SKM-1 treated with dmso at 0.1 percent for 144 hours (cell line): ENCODE measurements at regions not wholly inside any gene's neighbourhood (a gene's known extent, or its start where the extent isn't known, plus 50 kb on each side); places are given as distances from the start of the nearest gene placed in this dataset.
"Not testable (repeated sequence)": the region's sequence is repeated elsewhere in the genome, so short reads cannot be mapped to it uniquely, and the experiment has no call there.

ENCODE experiments used
- DNase-seq: peaks from one replicate; lab custom pipeline; 2025; ENCODE audit not compliant: unreplicated experiment; lab: John Stamatoyannopoulos, UW

DNA sequence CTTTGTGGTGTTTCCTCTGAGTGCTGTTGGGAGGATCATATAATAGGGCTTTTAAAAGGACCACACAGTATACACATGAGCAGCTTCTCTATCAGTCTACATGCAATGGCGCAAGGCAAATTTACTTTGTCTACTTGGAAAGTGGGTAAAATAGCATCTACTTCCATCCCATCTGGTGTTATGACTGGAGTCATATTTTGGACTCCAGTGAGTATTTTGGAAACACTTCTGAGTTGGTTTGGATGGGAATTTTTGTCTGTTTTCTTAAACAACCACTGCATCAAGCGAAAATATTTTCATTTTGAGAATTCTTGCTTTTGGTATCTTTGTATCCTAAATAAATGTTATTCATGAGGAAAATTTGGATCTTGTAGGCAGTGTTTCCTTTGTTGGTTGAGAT lies 220.8 kb downstream of the NMUR2 start:
- no peak for DNase-seq

DNA sequence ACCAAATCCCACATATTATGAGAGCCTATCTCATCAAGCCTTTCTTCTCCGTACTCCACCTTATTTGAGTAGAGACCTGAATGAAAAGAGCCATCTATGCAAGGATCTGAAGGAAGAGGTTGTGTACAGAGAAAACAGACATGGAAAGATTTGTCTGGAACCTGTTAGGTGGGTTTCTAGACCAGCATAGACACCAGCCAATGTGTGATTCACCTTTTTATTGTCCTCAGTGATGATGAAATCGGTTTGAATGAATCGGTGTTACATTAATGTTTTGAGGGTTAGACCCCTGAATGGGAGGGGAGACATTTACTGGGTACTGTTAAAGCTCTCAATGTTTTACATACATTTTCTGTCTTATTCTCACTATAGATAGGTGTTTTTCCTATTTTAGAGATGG lies 223.6 kb downstream of the NMUR2 start:
- DNase-seq = no peak

DNA sequence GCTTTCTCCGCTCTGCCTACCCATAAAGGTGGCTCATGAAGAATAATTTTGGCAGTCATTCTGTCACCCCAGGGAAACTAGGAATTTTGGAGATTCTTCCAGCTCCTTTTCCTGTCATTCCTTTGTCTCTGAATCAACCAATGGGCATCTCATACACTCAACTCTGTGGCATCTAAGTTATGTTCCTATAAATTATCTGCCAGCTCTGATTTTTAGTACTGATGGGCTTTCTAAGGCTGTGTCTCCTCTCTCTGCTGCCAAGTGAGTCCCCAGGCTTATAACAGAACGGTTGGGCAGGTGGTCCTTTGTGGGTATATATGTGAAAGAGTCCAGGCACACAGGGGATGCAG lies 226.8 kb downstream of the NMUR2 start:
- DNase-seq = no peak

DNA sequence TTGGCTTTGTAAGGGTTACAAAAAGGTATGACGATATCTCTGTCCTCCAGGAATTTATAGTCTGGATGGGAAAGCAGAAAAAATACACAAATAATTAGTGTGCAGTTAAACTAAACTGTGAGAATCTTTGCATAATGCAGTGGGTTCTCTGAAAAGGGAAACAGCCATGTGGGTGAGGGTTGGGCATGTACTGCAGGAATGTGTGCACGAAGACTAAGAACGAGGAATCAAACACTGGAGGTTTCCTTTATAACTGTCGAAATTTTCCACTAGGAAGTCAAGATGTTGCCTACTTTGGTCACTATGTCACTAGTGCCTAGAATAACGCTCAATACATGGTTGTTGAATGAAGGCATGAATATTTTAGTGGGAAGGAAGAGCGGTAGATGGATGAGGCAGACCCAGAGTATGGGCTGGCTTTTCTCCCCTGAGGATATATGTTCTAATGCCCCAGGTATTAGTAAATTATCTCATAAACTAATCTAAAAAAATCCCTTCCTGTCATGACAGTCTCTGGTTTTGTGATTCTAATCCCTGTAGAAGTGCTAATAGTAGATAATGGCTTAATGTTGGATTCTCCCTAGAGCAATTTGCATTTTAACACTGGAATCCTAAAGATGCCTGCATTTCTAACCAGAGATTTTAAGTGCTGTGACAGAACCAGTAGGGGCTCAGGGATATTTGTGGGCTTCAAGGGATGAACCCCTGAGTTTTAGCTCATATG lies 227.3 kb downstream of the NMUR2 start:
- no peak for DNase-seq

DNA sequence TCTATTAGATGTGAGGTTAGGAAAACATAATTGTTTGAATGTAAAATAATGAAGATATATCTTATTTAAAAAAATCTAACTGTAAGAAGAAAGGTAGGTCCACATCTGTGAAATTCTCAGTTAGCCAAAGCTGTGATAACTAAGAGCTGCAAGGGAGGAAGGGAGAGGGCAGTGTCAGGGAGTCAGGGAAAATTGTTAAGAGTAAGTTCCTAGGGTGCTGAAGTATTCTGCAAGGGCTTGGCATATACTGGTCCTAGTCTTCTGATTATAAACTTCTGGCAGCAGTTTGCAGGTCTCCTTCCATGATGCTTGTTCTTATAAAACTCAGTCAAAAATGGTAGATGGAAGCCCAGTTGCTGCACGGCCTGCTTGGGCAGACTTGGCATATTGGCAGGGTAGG lies 233.2 kb downstream of the NMUR2 start:
- DNase-seq = no peak

DNA sequence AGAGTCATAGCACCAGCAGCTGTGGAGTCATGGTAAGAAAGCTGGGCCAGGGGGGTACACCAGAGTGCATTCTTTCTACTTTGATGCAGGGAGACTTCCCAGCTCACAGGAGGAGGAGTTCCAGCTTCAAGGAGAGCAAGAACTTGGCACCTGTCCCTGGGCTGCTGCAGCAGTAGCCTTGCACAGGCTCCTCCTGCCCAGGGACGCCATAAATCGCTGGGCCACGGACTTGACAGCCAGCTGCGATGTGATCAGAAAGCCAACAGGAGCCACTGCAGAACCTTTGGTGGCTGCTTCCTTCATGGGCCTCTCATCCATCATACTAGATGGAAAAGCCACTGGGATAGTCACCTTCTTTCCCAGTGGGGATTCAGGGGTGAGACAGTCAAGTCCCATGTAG lies 234.7 kb downstream of the NMUR2 start:
- no peak for DNase-seq

DNA sequence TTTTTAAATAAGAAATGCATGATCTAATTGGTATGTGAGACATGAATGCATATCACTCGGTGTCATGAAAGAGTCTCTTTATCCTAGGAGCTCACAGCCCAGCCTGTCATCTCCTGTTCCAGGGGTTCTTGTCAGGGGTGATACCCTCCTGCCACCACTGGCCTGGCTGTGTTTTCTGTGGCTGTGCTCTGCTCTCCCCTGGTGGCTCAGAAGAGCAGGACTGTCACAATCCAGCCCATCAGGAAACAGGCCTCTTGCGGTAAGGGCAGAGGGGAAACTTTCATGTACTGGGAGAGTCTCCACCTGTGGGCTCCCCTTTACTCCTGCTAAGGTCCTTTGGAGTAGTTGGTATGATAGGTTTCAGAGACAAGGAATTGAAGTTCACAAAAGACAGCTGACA lies 240.2 kb upstream of the GLRA1 start:
- no peak for DNase-seq

DNA sequence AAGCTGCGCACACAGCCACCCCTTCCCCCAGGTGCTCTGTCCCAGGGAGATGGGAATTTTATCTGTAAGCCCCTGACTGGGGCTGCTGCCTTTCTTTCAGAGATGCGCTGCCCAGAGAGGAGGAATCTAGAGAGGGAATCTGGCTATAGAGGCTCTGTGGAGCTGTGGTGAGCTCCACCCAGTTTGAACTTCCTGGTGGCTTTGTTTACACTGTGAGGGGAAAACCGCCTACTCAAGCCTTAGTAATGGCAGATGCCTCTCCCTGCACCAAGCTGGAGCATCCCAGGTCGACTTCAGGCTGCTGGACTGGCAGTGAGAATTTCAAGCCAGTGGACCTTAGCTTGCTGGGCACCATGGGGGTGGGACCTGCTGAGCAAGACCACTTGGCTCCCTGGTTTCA lies 235.2 kb upstream of the GLRA1 start:
- DNase-seq = not testable (repeated sequence)

DNA sequence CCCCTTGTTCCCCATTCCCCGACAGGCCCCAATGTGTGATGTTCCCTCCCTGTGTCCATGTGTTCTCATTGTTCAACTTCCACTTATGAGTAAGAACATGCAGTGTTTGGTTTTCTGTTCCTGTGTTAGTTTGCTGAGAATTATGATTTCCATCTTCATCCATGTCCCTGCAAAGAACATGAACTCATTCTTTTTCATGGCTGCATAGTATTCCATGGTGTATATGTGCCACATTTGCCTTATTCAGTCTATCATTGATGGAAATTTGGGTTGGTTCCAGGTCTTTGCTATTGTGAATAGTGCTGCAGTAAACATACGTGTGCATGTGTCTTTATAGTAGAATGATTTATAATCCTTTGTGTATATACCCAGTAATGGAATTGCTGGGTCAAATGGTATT lies 229.8 kb upstream of the GLRA1 start:
- not testable (repeated sequence) for DNase-seq

DNA sequence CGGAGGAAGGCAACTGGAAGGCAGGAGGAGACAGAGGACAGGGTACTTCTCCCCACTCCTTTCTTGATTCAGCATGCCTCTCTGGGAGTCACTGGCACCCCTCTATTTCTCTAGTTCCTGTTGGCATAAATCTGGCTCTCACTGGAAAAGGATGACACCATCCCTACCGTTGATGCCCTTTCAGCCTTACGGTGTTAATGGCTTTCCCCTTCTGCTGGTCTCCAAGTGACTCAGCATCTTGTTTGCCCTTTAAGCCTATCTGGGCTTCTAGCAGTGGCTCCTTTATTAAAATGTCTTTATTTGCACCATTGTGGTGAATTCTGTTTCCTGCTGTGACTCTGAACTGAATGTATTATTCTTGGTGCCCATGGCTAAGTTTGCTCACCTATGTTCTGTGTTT lies 227.3 kb upstream of the GLRA1 start:
- no peak for DNase-seq

DNA sequence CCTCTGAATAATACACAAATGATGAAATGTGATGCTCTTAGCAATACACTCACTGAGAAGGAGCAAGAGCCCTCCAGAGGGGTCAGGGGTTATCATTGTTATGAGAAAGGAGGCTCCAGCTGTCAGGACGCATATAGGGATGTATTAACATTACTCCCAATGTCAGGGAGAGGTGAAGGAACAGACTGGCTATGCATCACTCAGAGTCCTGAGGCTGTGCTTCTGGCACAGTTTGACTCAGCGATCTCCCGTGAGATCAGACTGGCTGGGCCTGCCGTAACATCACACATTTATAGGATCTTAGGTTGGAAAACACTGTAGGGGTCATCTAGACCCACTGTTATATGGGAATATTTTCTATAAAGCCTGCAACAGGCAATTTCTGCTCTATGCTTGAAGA lies 226.5 kb upstream of the GLRA1 start:
- no peak for DNase-seq

DNA sequence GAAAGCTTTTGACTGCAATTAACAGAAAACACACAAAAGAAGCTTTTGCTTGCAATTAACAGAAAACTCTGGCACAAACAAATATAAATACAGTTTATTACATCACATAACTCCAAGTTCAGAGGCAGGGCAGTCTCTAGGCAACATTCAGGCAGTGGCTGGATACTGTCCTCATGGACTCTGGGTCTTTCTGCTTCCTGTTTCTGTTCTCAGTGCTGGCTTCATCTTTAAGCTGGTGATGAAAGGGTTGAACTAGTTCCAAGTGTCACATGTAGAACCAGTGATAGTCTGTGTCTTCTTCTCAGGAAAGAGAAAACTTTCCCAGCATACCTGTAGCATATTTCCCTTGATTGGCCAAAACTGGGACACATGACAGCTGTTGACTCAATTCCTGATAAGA lies 222.6 kb upstream of the GLRA1 start:
- DNase-seq = no peak

DNA sequence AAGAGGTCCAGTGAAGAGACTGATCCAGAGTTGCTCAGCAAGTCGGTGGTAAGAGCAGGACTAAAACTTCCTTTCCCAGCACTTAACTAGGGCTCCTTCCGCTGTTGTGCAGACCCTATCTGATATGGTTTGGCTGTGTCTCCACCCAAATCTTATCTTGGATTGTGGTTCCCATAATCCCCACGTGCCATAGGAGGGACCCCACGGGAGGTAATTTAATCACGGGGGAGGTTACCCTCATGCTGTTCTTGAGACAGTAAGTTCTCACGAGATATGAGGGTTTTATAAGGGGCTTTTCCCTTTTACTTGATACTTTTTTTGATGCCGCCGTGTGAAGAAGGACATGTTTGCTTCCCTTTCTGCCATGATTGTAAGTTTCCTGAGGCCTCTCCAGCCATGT lies 221.9 kb upstream of the GLRA1 start:
- DNase-seq = no peak

DNA sequence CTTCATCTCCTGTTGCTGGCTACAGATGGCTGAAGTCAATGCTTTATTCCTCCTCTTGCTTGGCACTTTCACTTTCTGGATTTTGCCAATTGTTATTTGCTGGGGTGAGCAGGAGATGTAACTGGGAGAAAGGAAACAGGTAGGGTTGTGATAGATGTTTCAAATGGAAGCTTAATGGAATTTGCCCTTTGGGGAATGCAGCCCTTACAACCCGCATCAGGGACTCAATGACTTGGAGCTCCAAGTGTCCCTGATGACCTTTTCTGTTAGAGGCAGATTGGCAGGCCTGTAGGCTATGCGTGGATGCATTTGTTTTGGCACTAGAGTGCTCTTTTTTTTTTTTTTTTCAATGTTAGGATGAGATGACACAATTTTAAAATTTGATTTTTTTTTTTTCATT lies 219.9 kb upstream of the GLRA1 start:
- DNase-seq = no peak

DNA sequence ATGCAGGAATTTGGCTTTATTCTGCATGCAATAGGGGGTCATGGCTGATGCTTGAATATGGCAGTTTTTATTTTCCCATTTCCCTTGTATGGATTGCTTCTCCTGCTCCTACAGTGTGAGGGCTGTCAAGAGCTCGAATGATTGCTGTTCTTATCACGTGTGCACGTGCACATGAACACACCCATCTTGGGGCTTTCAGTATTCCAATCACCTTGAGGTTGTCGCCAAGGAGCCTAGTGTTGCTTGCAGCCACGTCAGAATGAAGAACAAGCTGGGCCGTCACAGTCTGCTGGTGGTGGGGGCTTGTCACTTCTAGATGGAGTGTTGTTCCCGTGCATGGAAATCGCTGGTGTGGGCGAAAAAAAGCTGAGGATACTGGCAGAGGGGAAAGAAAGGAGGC lies 219.4 kb upstream of the GLRA1 start:
- no peak for DNase-seq

DNA sequence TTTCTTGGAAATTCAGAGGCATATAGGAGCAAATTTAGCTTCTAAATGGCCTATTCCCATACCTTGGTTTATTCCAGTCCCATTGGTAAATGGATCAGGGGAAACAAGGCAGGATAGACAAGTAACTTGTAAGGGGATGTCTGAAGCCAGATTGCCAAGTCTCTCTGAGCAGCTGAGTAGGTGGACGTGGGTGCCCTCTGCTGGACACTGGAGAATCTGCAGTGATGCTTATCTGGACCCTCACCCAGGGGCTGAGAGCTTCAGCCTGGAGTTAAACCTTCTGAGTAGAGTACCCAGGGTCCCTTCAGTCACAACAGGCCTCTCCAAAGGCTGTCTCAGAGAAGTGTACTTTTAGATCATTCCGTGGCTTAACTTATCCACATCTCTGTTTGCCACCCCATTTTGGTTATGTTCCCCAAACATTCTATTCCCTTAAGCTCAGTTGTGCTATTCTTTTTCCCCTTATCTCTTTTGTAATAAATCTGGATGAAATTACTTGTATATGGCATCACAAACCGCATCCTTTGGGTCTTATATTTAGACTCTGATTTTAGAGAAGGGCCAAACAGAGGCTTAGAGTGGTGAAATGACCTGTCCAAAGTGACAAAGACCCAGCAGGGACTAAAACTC lies 218.3 kb upstream of the GLRA1 start:
- peak; percentile 7 for DNase-seq

DNA sequence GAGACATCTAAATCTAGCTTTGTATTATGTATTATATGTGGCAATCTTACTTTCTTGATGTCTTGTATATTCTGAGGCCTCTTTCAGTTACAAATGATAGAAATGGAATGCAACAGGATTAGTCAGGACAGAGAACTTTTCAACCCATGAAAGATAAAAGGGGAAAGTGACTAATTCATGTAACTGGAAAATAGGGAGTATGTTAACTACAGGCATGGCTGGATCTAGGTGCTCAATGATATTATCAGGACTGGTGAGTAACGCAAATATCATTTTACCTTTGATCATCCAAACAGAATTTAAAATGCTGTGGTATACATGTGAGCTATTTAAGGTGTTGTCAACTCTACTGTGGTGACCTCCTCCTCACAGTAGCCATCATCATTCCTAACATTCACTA lies 215.7 kb upstream of the GLRA1 start:
- DNase-seq = no peak

DNA sequence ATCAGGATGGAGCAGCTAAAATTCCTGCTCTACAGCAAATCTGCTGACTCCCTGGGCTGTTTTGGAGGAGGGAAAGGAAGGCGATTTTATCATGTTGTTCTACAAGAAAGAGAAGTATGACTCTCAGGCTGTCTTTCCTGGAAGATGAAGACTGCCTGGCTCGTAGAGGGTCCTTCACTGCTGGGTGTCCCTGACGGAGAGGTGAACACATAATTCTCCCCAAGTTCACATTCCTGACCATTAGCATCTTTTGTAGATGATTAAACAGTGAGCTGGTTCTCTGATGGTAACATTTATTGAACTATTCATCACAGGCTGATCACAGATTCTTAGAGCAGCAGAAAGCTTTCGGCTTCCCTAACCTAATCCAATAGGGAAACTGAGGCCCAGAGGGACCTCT lies 212.4 kb upstream of the GLRA1 start:
- DNase-seq = no peak

DNA sequence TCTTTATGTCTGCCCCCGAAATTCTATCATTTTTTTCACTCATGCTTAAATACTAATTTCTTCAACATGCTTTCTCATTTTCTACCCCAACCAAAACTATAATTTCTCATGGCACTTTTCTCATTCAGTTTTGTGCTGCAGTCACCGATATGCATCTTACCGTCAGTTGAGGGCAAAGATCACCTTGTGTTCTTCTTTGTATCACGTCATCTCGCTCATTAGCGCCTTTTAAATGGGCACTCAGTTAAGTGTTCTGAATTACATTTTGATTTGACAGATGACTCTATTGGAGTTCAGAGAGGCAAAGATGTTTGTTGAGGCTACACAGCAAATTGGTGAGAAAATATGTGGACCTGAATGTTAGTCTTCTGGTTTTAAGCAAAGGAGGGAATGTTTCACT lies 211.7 kb upstream of the GLRA1 start:
- DNase-seq = no peak

DNA sequence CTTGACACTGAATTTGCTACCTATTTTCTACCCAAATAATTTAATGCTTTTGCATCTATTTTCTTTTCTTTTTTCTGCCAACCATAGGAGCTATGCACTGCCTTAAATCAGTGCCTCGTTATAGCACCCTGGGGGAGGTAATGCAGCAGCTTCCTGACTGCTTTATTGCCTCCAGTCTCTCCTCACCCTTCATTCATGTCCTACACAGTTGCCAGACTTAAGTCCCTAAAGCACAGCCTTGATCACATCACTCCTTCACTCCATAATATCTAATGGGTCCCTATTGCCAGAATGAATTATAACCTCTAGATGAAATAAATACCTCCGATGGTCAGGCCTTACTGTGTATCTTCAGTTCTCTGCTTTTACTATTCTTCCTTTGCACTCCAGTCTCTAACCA lies 211.2 kb upstream of the GLRA1 start:
- DNase-seq = no peak

DNA sequence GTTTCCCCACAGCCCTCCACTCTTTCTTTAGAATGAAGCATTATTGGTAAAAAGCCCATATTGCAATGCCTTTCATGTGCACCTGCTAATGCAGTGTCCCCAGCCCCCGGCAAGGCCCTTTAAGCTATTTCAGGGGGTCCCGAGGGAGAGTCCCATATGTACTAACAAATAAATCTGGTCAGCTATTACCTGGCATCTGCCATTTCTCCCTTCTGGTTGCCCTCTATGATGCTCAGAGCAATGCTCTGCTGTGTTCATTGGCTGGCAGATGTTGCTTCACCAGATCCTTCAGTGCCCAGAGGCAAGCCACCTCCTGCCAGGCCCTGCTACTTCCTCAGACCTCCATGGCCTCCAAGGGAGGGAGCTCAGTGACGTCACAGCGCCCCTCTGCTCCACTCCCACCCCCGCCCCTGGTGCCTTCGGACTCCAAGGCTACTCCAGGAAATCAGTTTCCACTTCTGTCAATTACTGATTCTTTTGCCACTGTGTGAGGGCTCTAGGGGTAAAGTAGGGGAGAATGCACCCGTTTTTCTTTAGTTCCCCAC lies 201.1 kb upstream of the GLRA1 start:
- DNase-seq = no peak

DNA sequence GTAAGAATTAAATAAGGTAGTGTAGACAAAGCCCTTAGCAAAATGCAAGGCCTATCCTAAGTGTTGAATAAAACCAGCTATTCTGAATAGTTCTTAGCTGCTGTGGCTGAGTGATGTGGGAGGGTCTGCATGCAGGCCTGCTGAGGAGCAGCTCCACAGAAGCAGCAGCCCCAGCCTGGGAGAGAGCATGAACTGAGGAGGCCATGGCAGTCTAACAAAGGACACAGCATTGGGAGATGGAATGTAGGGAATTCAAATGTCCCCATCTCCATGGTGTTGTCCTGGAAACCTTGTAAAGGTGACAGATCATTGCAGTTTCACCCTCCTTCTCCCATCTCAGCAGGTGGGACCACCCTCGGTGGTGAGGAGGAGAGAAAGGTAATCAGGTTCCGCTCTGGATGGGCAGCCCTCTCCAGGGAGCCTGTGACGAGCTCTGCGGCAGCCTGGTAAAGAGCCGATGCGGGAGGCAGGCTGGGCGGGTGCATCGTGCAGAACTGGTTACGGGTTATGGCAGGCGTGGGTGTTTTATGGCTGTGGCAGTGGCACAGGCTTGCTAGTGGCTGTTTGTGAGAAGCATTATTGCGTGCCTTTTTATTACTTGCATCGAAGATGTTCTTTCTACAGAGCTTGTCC lies 199.9 kb upstream of the GLRA1 start:
- DNase-seq = no peak
